ENCODE measurements at regions not wholly inside any gene's neighbourhood (a gene's known extent, or its start where the extent isn't known, plus 50 kb on each side); places are given as distances from the start of the nearest gene placed in this dataset.

DNA sequence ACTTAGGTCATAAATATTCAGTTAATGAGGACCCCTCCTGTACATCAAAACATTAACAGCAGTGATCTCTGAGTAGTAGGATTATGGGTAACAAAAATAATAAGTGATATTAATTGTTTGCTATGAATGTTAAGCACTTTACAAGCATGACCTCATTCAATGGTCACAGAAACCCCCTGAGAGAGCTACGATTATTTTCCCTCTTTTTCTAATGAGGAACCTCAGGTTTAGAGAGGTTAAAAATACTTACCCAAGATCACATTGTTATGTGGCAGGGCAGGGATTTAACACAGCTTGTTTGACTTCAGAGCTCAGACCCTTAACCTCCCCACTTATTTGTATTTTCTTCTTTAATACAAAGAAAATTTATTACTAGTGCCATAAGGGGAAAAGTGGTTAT lies 228.2 kb downstream of the TBL1XR1 start:
- Histone ChIP-seq H3K4me1 (ENCODE audit: control insufficient read depth, insufficient read depth, low read length) (no peaks in the 10 kb centered on the region), H3K36me3 (ENCODE audit: control insufficient read depth, insufficient read depth, low read length) (no peaks in the 10 kb centered on the region), H3K9me3 (ENCODE audit: control insufficient read depth, low read length) (no peaks in the 10 kb centered on the region), H3K27me3 (ENCODE audit: control insufficient read depth, insufficient read depth, low read length, poor library complexity, severe bottlenecking) (no peaks in the 10 kb centered on the region), H3K27ac (ENCODE audit: insufficient read depth, low read depth, low read length, poor library complexity, severe bottlenecking) (no peak overlapping the region), H3K4me3 (ENCODE audit: insufficient read depth, low read depth, low read length) (no peak overlapping the region)
- 85 to 100% methylated on average over 1 of the region's 1 CpG for WGBS, 2 experiments

DNA sequence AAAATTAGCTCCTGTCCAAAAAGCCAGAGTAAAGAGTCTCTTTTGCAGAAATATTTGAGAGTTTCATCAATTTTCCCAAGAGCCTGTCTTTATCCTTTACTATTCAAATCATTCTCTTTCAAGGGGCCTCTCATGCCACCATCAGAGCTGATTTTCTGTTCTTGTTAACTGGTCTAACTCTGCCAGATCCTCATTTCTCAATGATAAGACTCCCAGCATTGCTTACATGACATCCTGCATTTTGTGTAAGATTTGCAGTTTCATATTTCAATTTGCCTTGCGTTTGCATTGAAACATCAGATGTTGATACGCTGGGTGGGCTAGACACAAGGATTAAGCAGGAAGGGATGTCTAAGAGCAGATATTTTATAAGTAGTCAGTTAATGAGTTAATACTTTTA lies 228.7 kb downstream of the TBL1XR1 start:
- no peaks in the 10 kb centered on the region for H3K27me3 ChIP-seq (ENCODE audit: control insufficient read depth, insufficient read depth, low read length, poor library complexity, severe bottlenecking)
- no peaks in the 10 kb centered on the region for H3K4me1 ChIP-seq (ENCODE audit: control insufficient read depth, insufficient read depth, low read length)
- no peak overlapping the region for H3K27ac ChIP-seq (ENCODE audit: insufficient read depth, low read depth, low read length, poor library complexity, severe bottlenecking)
- WGBS, 2 experiments = 96% methylated on average over 2 of the region's 2 CpGs
- H3K36me3 ChIP-seq (ENCODE audit: control insufficient read depth, insufficient read depth, low read length) = no peaks in the 10 kb centered on the region
- no peak overlapping the region for H3K4me3 ChIP-seq (ENCODE audit: insufficient read depth, low read depth, low read length)
- H3K9me3 ChIP-seq (ENCODE audit: control insufficient read depth, low read length) = no peaks in the 10 kb centered on the region

DNA sequence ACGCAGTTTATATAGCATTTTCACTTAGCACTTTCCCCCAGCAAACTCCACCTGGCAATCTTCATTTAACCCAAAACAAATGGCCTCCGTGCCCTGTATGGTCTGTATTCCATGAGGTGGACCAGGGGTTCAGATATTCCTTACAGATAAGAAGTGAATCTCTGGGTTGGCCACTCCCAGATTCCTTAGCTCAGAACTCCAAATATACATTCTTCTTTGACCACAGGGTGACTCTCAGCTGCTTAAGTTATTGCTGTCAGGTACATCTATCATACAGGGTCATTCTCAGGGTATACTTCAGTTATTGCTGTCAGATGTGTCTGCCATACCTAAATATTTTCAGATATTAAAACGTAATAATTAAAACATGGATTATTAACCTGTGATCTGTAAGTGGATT lies 229.8 kb downstream of the TBL1XR1 start:
- 87 to 100% methylated on average over 2 to 3 of the region's 3 CpGs for WGBS, 2 experiments
- H3K4me1 ChIP-seq (ENCODE audit: control insufficient read depth, insufficient read depth, low read length) = no peaks in the 10 kb centered on the region
- no peak overlapping the region for H3K27ac ChIP-seq (ENCODE audit: insufficient read depth, low read depth, low read length, poor library complexity, severe bottlenecking)
- no peaks in the 10 kb centered on the region for H3K27me3 ChIP-seq (ENCODE audit: control insufficient read depth, insufficient read depth, low read length, poor library complexity, severe bottlenecking)
- H3K4me3 ChIP-seq (ENCODE audit: insufficient read depth, low read depth, low read length) = no peak overlapping the region
- no peaks in the 10 kb centered on the region for H3K9me3 ChIP-seq (ENCODE audit: control insufficient read depth, low read length)
- no peaks in the 10 kb centered on the region for H3K36me3 ChIP-seq (ENCODE audit: control insufficient read depth, insufficient read depth, low read length)

GRCh38 chr3:176964661-176965060 lies 232.6 kb downstream of the TBL1XR1 start:
- no peaks in the 10 kb centered on the region for H3K9me3 ChIP-seq (ENCODE audit: control insufficient read depth, low read length)
- H3K4me1 ChIP-seq (ENCODE audit: control insufficient read depth, insufficient read depth, low read length) = no peaks in the 10 kb centered on the region
- no peak overlapping the region for H3K4me3 ChIP-seq (ENCODE audit: insufficient read depth, low read depth, low read length)
- no peak overlapping the region for H3K27ac ChIP-seq (ENCODE audit: insufficient read depth, low read depth, low read length, poor library complexity, severe bottlenecking)
- H3K27me3 ChIP-seq (ENCODE audit: control insufficient read depth, insufficient read depth, low read length, poor library complexity, severe bottlenecking) = no peaks in the 10 kb centered on the region
- WGBS, 2 experiments = 89 to 95% methylated on average over 5 of the region's 5 CpGs
- H3K36me3 ChIP-seq (ENCODE audit: control insufficient read depth, insufficient read depth, low read length) = no peaks in the 10 kb centered on the region

DNA sequence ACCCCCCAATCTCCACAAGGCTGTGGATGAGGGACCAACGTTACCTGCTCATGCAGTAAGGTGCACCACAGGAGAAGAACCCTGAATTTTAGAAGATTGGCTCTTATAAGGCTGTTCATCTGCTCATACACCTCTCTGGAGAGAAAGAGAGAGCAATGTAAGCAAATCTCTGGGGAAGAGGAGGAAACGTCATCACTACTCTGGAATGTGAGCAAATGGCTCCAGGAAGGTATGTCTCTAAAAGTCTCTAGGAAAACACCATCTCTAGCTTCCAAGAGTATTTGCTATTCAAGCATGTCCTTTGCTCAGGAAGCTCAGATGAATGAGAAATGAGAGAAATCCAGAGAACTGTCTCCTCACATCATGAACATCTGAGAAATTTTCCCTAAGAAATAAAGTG lies 235.4 kb downstream of the TBL1XR1 start:
- 93% methylated on average over 2 of the region's 2 CpGs for WGBS, 2 experiments
- Histone ChIP-seq H3K36me3 (ENCODE audit: control insufficient read depth, insufficient read depth, low read length) (no peaks in the 10 kb centered on the region), H3K4me1 (ENCODE audit: control insufficient read depth, insufficient read depth, low read length) (no peaks in the 10 kb centered on the region), H3K4me3 (ENCODE audit: insufficient read depth, low read depth, low read length) (no peak overlapping the region), H3K27ac (ENCODE audit: insufficient read depth, low read depth, low read length, poor library complexity, severe bottlenecking) (no peak overlapping the region), H3K27me3 (ENCODE audit: control insufficient read depth, insufficient read depth, low read length, poor library complexity, severe bottlenecking) (no peaks in the 10 kb centered on the region), H3K9me3 (ENCODE audit: control insufficient read depth, low read length) (no peaks in the 10 kb centered on the region)

- no peak overlapping the region for H3K4me3 ChIP-seq (ENCODE audit: insufficient read depth, low read depth, low read length)
- H3K27me3 ChIP-seq (ENCODE audit: control insufficient read depth, insufficient read depth, low read length, poor library complexity, severe bottlenecking) = no peaks in the 10 kb centered on the region
- no peak overlapping the region for H3K27ac ChIP-seq (ENCODE audit: insufficient read depth, low read depth, low read length, poor library complexity, severe bottlenecking)
- no peaks in the 10 kb centered on the region for H3K36me3 ChIP-seq (ENCODE audit: control insufficient read depth, insufficient read depth, low read length)
- WGBS, 2 experiments = 90 to 95% methylated on average over 9 to 10 of the region's 10 CpGs
- no peaks in the 10 kb centered on the region for H3K4me1 ChIP-seq (ENCODE audit: control insufficient read depth, insufficient read depth, low read length)
- H3K9me3 ChIP-seq (ENCODE audit: control insufficient read depth, low read length) = no peaks in the 10 kb centered on the region
These were observed 237.4 kb downstream of the TBL1XR1 start for GRCh38 chr3:176959867-176960266.

DNA sequence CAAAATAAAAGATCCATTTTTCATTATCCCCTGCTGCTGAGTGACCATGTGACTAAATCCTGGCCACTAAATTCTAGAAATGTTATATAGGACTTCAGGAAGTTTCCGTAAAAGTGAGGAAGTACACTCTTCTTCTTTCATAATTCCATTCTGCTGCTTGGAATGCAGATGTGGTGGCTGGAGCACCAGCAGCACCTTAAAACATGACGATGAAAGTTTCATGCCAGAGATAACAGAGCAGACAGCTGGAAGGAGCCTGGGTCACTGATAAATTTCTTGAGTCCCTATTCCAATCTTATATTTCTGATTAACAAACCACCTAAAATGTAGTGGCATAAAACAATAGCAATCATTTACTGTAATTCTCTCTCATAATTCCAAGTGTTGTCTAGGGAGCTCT lies 238.7 kb downstream of the TBL1XR1 start:
- H3K4me3 ChIP-seq (ENCODE audit: insufficient read depth, low read depth, low read length) = no peak overlapping the region
- H3K27ac ChIP-seq (ENCODE audit: insufficient read depth, low read depth, low read length, poor library complexity, severe bottlenecking) = no peak overlapping the region
- no peaks in the 10 kb centered on the region for H3K36me3 ChIP-seq (ENCODE audit: control insufficient read depth, insufficient read depth, low read length)
- no peaks in the 10 kb centered on the region for H3K4me1 ChIP-seq (ENCODE audit: control insufficient read depth, insufficient read depth, low read length)
- no peaks in the 10 kb centered on the region for H3K9me3 ChIP-seq (ENCODE audit: control insufficient read depth, low read length)
- WGBS, 2 experiments = 89 to 97% methylated on average over 2 of the region's 2 CpGs
- no peaks in the 10 kb centered on the region for H3K27me3 ChIP-seq (ENCODE audit: control insufficient read depth, insufficient read depth, low read length, poor library complexity, severe bottlenecking)

DNA sequence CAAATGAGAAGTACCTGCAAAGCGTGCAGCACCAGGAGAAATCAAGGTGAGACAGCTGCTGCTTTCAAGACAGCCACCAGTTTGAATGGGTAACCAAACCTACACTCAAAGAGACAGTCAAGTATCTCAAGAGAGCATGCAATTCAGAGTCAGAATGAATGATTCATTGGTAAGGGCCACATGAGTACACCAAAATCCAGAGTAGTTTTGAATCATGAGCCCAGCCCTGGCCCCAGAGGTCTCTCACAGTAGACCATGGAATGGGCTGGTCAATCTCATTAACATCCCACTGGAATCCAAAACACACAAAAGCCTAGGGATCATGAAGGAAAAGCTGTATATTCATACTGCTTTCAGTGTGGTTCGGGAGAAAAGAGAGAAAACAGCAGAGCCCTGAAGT lies 242.8 kb downstream of the TBL1XR1 start:
- Histone ChIP-seq H3K27ac (ENCODE audit: insufficient read depth, low read depth, low read length, poor library complexity, severe bottlenecking) (no peak overlapping the region), H3K27me3 (ENCODE audit: control insufficient read depth, insufficient read depth, low read length, poor library complexity, severe bottlenecking) (no peaks in the 10 kb centered on the region), H3K4me3 (ENCODE audit: insufficient read depth, low read depth, low read length) (no peak overlapping the region), H3K4me1 (ENCODE audit: control insufficient read depth, insufficient read depth, low read length) (no peaks in the 10 kb centered on the region), H3K36me3 (ENCODE audit: control insufficient read depth, insufficient read depth, low read length) (no peaks in the 10 kb centered on the region), H3K9me3 (ENCODE audit: control insufficient read depth, low read length) (no peaks in the 10 kb centered on the region)
- WGBS, 2 experiments = 96 to 97% methylated on average over 2 of the region's 2 CpGs

DNA sequence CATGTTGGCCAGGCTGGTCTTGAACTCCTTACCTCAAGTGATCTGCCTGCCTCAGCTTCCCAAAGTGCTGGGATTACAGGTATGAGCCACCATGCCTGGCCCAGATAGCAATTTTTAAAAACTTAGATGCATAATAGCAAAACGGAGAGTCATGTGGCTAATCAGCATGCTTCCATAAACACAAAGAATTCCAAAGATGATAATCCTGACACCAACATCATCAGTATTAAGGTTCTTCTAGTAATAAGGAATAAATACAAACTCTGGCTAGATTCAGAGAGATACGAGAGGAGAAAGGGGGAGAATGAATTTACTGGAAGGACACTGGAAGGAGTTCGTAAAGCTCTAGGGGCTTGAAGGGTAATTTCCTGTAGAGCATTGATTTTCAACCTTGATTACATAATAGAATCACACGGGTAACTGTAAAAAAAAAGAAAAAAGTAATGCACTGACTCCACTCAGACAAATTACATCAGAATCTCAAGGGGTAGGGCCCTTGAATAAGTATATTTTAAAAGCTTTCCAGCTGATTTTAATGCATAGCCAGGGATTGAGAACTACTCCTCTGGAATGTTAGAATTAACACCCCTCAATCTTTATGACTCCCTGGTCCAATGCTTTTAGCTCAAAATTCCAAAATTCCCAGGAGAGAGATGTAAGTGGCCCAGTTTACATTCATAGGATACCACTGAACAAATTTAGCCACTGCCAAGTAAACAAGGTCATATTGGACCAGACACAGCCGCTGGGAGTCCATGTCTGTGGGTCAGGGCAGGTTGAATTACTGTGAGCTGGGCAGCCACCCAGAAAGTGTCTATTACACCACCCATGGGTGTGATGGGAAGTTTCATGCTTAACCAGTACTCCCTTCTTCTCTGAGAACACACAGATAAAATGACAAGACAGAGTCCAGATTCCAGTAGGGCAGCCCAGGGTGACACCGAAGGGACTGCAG lies 243.9 kb downstream of the TBL1XR1 start:
- H3K27me3 ChIP-seq (ENCODE audit: control insufficient read depth, insufficient read depth, low read length, poor library complexity, severe bottlenecking) = no peaks in the 10 kb centered on the region
- WGBS, 2 experiments = 88% methylated on average over 5 to 6 of the region's 6 CpGs
- H3K4me1 ChIP-seq (ENCODE audit: control insufficient read depth, insufficient read depth, low read length) = no peaks in the 10 kb centered on the region
- H3K9me3 ChIP-seq (ENCODE audit: control insufficient read depth, low read length) = no peaks in the 10 kb centered on the region
- no peaks in the 10 kb centered on the region for H3K36me3 ChIP-seq (ENCODE audit: control insufficient read depth, insufficient read depth, low read length)
- H3K4me3 ChIP-seq (ENCODE audit: insufficient read depth, low read depth, low read length) = no peak overlapping the region
- no peak overlapping the region for H3K27ac ChIP-seq (ENCODE audit: insufficient read depth, low read depth, low read length, poor library complexity, severe bottlenecking)

DNA sequence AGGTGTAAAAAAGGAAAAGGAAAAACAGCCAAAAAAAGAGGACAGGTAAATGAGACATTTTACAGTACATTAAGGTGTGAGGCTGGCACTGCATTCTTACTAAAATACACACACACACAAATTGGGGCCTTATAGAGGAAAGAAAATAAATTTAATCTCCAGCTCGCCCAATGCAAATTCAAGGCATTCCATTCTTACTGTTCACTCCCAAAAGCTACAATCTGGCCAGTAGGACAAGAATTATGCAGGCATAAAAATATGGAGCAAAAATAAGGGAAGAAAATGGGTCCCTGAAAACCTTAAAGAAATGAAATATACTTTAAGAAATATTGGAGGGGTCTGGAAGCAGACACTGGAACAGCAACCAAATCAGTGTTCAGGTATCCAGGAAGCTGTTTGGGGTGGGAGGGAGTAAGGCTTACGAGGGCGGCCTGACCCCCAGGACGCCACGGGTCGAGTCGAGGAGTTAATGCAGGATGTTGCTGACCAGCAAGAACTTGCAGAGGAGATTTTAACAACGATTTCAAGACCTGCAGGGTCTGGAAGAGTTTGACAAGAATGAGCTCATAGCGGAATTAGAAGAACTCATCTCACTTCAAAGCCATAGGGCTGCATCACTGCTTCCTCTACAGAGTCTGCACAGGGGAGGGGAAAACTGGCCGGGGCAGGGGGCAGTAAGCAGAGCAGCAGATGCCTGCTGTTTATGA lies 245.5 kb downstream of the TBL1XR1 start:
- no peaks in the 10 kb centered on the region for H3K4me1 ChIP-seq (ENCODE audit: control insufficient read depth, insufficient read depth, low read length)
- no peak overlapping the region for H3K4me3 ChIP-seq (ENCODE audit: insufficient read depth, low read depth, low read length)
- no peak overlapping the region for H3K27ac ChIP-seq (ENCODE audit: insufficient read depth, low read depth, low read length, poor library complexity, severe bottlenecking)
- WGBS, 2 experiments = 74 to 79% methylated on average over 8 to 10 of the region's 10 CpGs
- H3K9me3 ChIP-seq (ENCODE audit: control insufficient read depth, low read length) = no peaks in the 10 kb centered on the region
- H3K27me3 ChIP-seq (ENCODE audit: control insufficient read depth, insufficient read depth, low read length, poor library complexity, severe bottlenecking) = no peaks in the 10 kb centered on the region
- no peaks in the 10 kb centered on the region for H3K36me3 ChIP-seq (ENCODE audit: control insufficient read depth, insufficient read depth, low read length)
